GM13977 (cell line): ENCODE measurements at regions not wholly inside any gene's neighbourhood (a gene's known extent, or its start where the extent isn't known, plus 50 kb on each side); places are given as distances from the start of the nearest gene placed in this dataset.

Experiments used
- DNase-seq: peaks from one replicate; pipeline ENCODE4 v3.0.0; 2012; ENCODE audit warnings: low spot score
- in situ Hi-C: fragments of 300-500 bp; cut with MboI; formaldehyde crosslinking; loops from one replicate; pipeline ENCODE4 v1.12.0; 2022; ENCODE audit warnings: low sequenced_read_pairs, low pct_unique_long_range_greater_than_20kb, mixed read lengths, inconsistent platforms; ENCODE audit not compliant: unreplicated experiment
- TF ChIP-seq, protein P1 (sequence below): IDR thresholded peaks from 2 replicates; pipeline ENCODE4 v1.5.1; 2012; ENCODE audit warnings: mild to moderate bottlenecking, control low read depth; ENCODE audit not compliant: insufficient read depth; ENCODE audit errors: extremely low read depth, missing control alignments

DNA sequence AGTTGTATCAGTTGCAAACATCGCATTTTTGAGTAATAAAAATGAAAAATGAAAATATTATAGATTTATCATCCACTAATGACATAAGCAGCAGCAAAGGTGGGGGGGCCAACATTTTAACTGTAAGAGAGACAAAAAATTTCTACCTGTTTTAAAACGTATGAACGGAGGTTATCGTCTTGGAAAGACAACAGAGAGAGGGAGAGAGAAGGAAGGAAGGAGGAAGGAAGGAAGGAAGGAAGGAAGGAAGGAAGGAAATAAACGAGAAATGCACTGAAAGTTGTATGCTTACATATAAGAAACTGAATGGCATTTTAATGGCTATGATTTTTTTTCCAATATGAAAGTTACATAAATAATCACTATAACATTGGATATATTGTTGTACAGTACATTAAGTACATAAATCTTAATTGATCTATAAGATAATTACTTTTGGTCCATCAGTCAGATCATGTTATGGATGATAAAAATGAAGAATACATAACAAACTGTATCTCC is 862.8 kb upstream of the SLITRK1 start:
- in situ Hi-C loops: no loop called here
- no peak for DNase-seq
- TF ChIP-seq, protein P1, sequence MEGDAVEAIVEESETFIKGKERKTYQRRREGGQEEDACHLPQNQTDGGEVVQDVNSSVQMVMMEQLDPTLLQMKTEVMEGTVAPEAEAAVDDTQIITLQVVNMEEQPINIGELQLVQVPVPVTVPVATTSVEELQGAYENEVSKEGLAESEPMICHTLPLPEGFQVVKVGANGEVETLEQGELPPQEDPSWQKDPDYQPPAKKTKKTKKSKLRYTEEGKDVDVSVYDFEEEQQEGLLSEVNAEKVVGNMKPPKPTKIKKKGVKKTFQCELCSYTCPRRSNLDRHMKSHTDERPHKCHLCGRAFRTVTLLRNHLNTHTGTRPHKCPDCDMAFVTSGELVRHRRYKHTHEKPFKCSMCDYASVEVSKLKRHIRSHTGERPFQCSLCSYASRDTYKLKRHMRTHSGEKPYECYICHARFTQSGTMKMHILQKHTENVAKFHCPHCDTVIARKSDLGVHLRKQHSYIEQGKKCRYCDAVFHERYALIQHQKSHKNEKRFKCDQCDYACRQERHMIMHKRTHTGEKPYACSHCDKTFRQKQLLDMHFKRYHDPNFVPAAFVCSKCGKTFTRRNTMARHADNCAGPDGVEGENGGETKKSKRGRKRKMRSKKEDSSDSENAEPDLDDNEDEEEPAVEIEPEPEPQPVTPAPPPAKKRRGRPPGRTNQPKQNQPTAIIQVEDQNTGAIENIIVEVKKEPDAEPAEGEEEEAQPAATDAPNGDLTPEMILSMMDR: no peak

DNA sequence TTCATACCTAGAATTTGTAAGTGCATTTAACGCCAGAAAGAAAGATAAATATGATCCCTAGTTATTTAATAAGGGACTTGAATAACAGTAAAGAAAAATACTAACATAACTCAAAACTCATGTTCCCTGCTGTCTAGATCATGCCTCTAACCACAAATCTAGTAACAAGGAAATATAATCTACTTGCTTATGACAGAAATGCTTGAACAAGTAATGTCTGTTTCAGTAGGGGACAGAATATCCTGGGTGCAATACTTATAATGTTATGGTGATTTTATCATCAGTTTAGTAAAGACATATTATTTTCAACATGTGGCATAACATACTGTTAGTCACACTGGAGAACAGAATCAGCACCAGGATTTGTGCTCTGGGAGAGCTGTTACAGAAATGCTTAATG is 861.9 kb upstream of the SLITRK1 start:
- TF ChIP-seq, protein P1: no peak
- DNase-seq: no peak
- in situ Hi-C loops: no loop called here

DNA sequence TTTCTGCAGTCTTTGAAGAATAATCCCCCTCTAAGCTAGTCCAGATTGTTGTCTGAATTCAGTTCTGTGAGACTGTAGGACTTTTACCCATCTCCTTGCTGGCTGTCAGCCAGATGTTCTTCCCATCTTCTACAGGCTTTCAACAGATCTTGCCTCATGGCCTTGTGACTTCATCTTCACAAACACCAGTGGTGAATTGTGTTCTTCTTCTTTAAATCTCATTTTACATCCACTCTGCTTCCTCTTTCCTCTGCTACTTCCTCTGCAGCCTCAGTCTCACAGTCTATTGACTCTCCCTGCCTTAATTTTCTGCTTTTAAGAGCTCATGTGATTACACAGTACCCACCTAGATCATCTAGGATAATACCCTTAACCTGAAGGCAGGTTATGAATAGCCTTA is 859.0 kb upstream of the SLITRK1 start:
- in situ Hi-C loops: no loop called here
- TF ChIP-seq, protein P1: no peak
- no peak for DNase-seq

- TF ChIP-seq, protein P1: no peak
- in situ Hi-C loops: no loop called here
- no peak for DNase-seq
Measured at GRCh38 chr13:84739021-84739420, 856.7 kb upstream of the SLITRK1 start.

DNA sequence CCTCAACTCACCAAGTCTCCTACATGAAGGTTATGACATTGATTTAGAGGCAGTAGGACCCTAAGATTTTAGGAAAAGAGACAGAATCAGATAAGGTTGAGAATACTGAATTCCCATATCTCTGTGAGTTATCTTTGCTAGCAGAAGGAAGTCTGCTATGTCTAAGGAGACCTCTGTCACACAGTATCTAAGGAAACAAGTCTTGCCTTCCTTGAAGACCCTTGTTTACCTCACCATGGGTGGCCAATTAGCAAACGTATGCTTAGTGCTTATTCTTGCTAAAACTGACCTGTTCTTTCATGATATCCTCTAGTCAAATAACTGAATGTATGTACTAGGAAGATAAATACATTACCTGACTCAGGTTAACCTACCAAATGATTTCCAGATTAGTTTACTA is 855.4 kb upstream of the SLITRK1 start:
- no peak for DNase-seq
- in situ Hi-C loops: no loop called here
- TF ChIP-seq, protein P1: no peak

GRCh38 chr13:84730376-84730775 is 848.1 kb upstream of the SLITRK1 start:
- TF ChIP-seq, protein P1: no peak
- in situ Hi-C loops: no loop called here
- DNase-seq: no peak
